LNCaP clone FGC (cell line): ENCODE measurements at regions not wholly inside any gene's neighbourhood (a gene's known extent, or its start where the extent isn't known, plus 50 kb on each side); places are given as distances from the start of the nearest gene placed in this dataset.

Experiments used
- DNase-seq: peaks from one replicate; pipeline ENCODE4 v3.0.0-alpha.2; 2011; ENCODE audit warnings: low read depth
- H3K4me3 ChIP-seq: 2 replicates; pipeline ENCODE4 v1.5.1; 2011; ENCODE audit warnings: mild to moderate bottlenecking, low read depth, low read length, control low read depth
- CTCF ChIP-seq: IDR thresholded peaks from 2 replicates; pipeline ENCODE4 v1.5.1; 2012; ENCODE audit warnings: mild to moderate bottlenecking; ENCODE audit not compliant: control insufficient read depth, insufficient read depth; ENCODE audit errors: extremely low read depth

GRCh38 chr2:64793701-64794100 lies 140.0 kb upstream of the SERTAD2 start:
- no peak overlapping the region for H3K4me3 ChIP-seq
- no peak for TF ChIP-seq CTCF
- no peak for DNase-seq

- no peak for TF ChIP-seq CTCF
- no peak overlapping the region for H3K4me3 ChIP-seq
- DNase-seq = no peak
Observed at GRCh38 chr2:64794426-64794995, 140.8 kb upstream of the SERTAD2 start.

- no peak for DNase-seq
- no peak overlapping the region for H3K4me3 ChIP-seq
Observed at GRCh38 chr2:64795024-64795592, 141.4 kb upstream of the SERTAD2 start.

GRCh38 chr2:64796926-64797325 lies 143.2 kb upstream of the SERTAD2 start:
- no peak for TF ChIP-seq CTCF
- H3K4me3 ChIP-seq = no peak overlapping the region

More at GRCh38 chr2:64795024-64795592, 141.4 kb upstream of the SERTAD2 start:
- no peak for TF ChIP-seq CTCF

GRCh38 chr2:64797881-64798575 lies 144.3 kb upstream of the SERTAD2 start:
- TF ChIP-seq CTCF = no peak
- no peak for DNase-seq
- no peak overlapping the region for H3K4me3 ChIP-seq

More at GRCh38 chr2:64796926-64797325, 143.2 kb upstream of the SERTAD2 start:
- no peak for DNase-seq

GRCh38 chr2:64799592-64800252 lies 146.0 kb upstream of the SERTAD2 start:
- TF ChIP-seq CTCF = no peak
- H3K4me3 ChIP-seq = no peak overlapping the region
- DNase-seq = no peak
